MCF 10A (cell line): ENCODE measurements at regions not wholly inside any gene's neighbourhood (a gene's known extent, or its start where the extent isn't known, plus 50 kb on each side); places are given as distances from the start of the nearest gene placed in this dataset.
"Not testable (repeated sequence)": the region's sequence is repeated elsewhere in the genome, so short reads cannot be mapped to it uniquely, and the experiment has no call there.

Source experiments
- BruUV-seq: library from RNA; stranded (reverse); fragments of 400-500 nt; replicated peaks from 2 replicates; lab custom pipeline; 2021; lab: Mats Ljungman, UMichigan
- CTCF ChIA-PET: fragments of 300-600 bp; sonication (Branson Sonifier 250); formaldehyde crosslinking; extraction: SDS; loops from one replicate; lab custom pipeline; 2021; ENCODE audit warnings: antibody characterized with exemption, inconsistent platforms; lab: Yijun Ruan, JAX
- POLR2A ChIA-PET: fragments of 300-600, 350-650 bp; sonication (Branson Sonifier 250); formaldehyde crosslinking; extraction: SDS; loops from one replicate; lab custom pipeline; 2020; ENCODE audit warnings: antibody characterized with exemption, inconsistent platforms; lab: Yijun Ruan, JAX
- DNase-seq: peaks from one replicate; pipeline ENCODE4 v3.0.0-alpha.2; 2018; ENCODE audit not compliant: unreplicated experiment
- H3K27ac Mint-ChIP-seq: one replicate; pipeline ENCODE4 v1.8.0; 2022; ENCODE audit warnings: mild to moderate bottlenecking, low read depth, mixed read lengths; ENCODE audit not compliant: unreplicated experiment
- H3K27me3 Mint-ChIP-seq: one replicate; pipeline ENCODE4 v1.8.0; 2022; ENCODE audit warnings: mixed read lengths; ENCODE audit not compliant: insufficient read depth, unreplicated experiment
- H3K36me3 Mint-ChIP-seq: one replicate; pipeline ENCODE4 v1.8.0; 2022; ENCODE audit warnings: mild to moderate bottlenecking, moderate library complexity, mixed read lengths; ENCODE audit not compliant: insufficient read depth, unreplicated experiment
- H3K4me1 Mint-ChIP-seq: one replicate; pipeline ENCODE4 v1.8.0; 2022; ENCODE audit warnings: mixed read lengths; ENCODE audit not compliant: insufficient read depth, unreplicated experiment
- H3K4me3 Mint-ChIP-seq: one replicate; pipeline ENCODE4 v1.8.0; 2022; ENCODE audit warnings: mild to moderate bottlenecking, moderate library complexity, mixed read lengths; ENCODE audit not compliant: unreplicated experiment
- H3K9me3 Mint-ChIP-seq: one replicate; pipeline ENCODE4 v1.8.0; 2022; ENCODE audit warnings: mixed read lengths; ENCODE audit not compliant: unreplicated experiment
- CTCF ChIP-seq: fragments of 200-600 bp; IDR thresholded peaks from one replicate; pipeline ENCODE4 v1.8.0; 2022; ENCODE audit warnings: antibody characterized with exemption, mild to moderate bottlenecking; ENCODE audit not compliant: unreplicated experiment
- intact Hi-C: fragments of 100-400 bp; cut with micrococcal nuclease; formaldehyde crosslinking; loops from 2 replicates; pipeline ENCODE4 v1.14.1; 2022

GRCh38 chr12:47360093-47360480 is 280.3 kb upstream of the AMIGO2 start:
- CTCF ChIA-PET, result interaction anchor here (0.7 kb wide), 1 partner anchor 455 kb away, joined by 3 read pairs; no protein-coding TSS in a partner anchor
- Mint-ChIP-seq H3K4me1 (peaks cover 4% of the 10 kb centered on the region), H3K4me3 (no peak overlapping the region), H3K27me3 (no peaks in the 10 kb centered on the region), H3K36me3 (no peaks in the 10 kb centered on the region), H3K27ac (no peak overlapping the region), H3K9me3 (no peaks in the 10 kb centered on the region)
- BruUV-seq, result no TSS peak
- DNase-seq, result no peak
- intact Hi-C loops, result no loop called here
- TF ChIP-seq CTCF, result no peak
- POLR2A ChIA-PET, result no interaction called here

DNA sequence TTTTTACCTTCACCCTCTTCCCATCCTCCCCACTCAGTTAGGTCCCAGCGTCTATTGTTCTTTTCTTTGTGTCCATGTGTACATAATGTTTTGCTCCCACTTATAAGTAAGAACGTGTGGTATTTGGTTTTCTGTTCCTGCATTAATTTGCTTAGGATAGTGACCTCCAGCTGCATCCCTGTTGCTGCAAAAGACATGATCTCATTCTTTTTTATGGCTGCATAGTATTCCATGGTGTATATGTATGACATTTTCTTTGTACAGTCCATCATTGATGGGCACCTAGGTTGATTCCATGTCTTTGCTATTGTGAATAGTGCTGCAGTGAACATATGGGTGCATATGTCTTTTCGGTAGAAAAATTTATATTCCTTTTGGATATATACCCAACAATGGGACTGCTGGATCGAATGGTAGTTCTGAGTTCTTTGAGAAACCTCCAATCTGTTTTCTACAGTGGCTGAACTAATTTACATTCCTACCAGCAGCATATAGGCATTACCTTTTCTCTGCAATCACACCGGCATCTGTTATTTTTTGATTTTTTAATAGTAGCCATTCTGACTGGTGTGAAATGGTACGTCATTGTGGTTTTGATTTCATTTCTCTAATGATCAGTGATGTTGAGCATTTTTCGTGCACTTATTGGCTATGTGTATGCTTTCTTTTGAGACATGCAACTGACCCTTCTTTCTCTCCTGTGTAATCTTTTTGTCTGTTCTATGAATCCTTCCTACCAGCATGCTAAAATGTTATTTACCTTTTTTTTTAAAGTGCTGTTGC is 279.7 kb upstream of the AMIGO2 start:
- H3K4me3 Mint-ChIP-seq, result no peak overlapping the region
- H3K27ac Mint-ChIP-seq, result no peak overlapping the region
- H3K9me3 Mint-ChIP-seq, result no peaks in the 10 kb centered on the region
- no peak for DNase-seq
- peaks cover 4% of the 10 kb centered on the region for H3K4me1 Mint-ChIP-seq
- no TSS peak for BruUV-seq
- TF ChIP-seq CTCF, result no peak
- H3K27me3 Mint-ChIP-seq, result no peaks in the 10 kb centered on the region
- no peaks in the 10 kb centered on the region for H3K36me3 Mint-ChIP-seq
- intact Hi-C loops, result no loop called here
- CTCF ChIA-PET, result no interaction called here
- POLR2A ChIA-PET, result no interaction called here

DNA sequence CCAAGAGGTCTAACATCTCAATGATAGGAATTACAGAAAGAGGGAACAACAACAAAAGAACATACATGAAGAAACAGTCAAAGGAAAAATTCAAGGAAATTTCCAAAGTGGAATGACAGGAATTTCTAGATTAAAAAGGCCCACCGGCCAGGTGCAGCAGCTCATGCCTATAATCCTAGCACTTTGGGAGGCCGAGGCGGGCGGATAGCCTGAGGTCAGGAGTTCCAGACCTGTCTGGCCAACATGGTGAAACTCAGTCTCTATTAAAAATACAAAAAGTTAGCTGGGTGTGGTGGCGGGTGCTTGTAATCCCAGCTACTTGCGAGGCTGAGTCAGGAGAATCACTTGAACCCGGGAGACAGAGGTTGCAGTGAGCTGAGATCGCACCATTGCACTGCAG is 277.2 kb upstream of the AMIGO2 start:
- H3K4me3 Mint-ChIP-seq, DNase-seq, CTCF ChIA-PET, H3K27me3 Mint-ChIP-seq, POLR2A ChIA-PET, H3K4me1 Mint-ChIP-seq, BruUV-seq, intact Hi-C loops, H3K9me3 Mint-ChIP-seq, H3K27ac Mint-ChIP-seq, H3K36me3 Mint-ChIP-seq: not testable (repeated sequence)

DNA sequence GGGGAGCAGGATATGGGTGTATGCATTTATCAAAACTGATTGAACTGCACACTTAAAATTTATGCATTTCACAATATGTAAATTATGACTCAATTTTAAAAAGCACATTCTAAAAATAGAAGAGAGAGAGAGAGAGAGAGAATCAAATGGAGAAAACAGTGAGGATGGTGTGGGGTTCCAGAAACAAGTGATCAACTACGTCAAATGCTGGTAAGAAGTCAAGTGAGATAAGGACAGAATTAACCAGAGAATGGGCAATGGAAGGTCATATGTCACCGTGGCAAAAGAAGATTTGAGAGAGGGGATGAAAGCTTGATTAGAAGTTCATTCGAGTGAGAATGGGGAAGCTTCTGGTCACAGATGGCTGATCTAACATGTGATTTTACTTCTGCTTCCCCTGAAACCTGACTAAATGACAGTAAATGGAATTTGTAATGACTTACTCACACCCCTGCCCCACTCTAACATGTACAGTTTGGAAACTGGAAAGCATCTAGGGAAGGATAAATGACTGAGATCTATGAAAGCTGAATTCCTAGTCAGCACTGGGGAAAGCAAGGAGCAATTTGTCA is 276.5 kb upstream of the AMIGO2 start:
- DNase-seq, result no peak
- no peaks in the 10 kb centered on the region for H3K36me3 Mint-ChIP-seq
- H3K27ac Mint-ChIP-seq, result no peak overlapping the region
- no peaks in the 10 kb centered on the region for H3K27me3 Mint-ChIP-seq
- H3K4me1 Mint-ChIP-seq, result peaks cover 3% of the 10 kb centered on the region
- H3K4me3 Mint-ChIP-seq, result no peak overlapping the region
- TF ChIP-seq CTCF, result no peak
- intact Hi-C loops, result no loop called here
- ChIA-PET CTCF (no interaction called here), POLR2A (no interaction called here)
- no TSS peak for BruUV-seq
- H3K9me3 Mint-ChIP-seq, result no peaks in the 10 kb centered on the region
